SU-DHL-6 (cell line): ENCODE measurements at regions not wholly inside any gene's neighbourhood (a gene's known extent, or its start where the extent isn't known, plus 50 kb on each side); places are given as distances from the start of the nearest gene placed in this dataset.

Experiments used
- CTCF ChIP-seq: fragments of 200-600 bp; sonication (generic); IDR thresholded peaks from one replicate; pipeline ENCODE4 v1.5.1; 2017; ENCODE audit warnings: antibody characterized with exemption, mild to moderate bottlenecking, low read length, moderate library complexity; ENCODE audit not compliant: insufficient read depth, poor library complexity, severe bottlenecking
- EZH2phosphoT487 ChIP-seq: fragments of 200-600 bp; sonication (generic), shearing (Covaris generic); conservative IDR thresholded peaks from 2 replicates; pipeline ENCODE4 v1.6.1; 2018; ENCODE audit warnings: mild to moderate bottlenecking, antibody characterized with exemption, low read length, moderate library complexity, mixed read lengths

GRCh38 chr13:74026753-74027152, 107.5 kb downstream of the KLF12 start:
- TF ChIP-seq CTCF (no peak), EZH2phosphoT487 (no peak)
